ENCODE measurements at regions not wholly inside any gene's neighbourhood (a gene's known extent, or its start where the extent isn't known, plus 50 kb on each side); places are given as distances from the start of the nearest gene placed in this dataset.

DNA sequence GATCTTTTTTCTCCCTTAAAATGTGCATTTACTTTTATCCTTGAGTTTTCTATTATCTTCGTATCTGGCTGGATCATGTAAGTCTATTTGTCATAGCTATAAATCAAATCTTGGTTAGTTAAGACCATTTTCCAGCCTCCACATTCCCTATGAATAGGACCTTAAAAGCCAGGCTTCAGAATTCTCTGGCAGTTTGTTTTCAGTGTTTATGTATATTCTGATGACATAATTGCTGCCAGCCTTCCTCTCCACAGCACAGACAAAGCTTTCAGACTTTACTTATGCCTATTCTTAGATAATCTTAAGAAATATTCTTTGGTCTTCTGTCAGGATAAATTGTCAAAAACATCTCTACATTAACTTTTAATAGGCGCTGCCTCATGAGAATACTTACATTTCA, 870.8 kb upstream of the SPRY2 start:
- Histone ChIP-seq H3K36me3 (ENCODE audit: control insufficient read depth in 4 of 4, insufficient read depth in 3 of 4, low read depth in 1 of 4, low read length in 3 of 4) (no peaks in the 10 kb centered on the region), H3K9ac (ENCODE audit: low read depth in 1 of 2, low read length in 2 of 2) (no peak overlapping the region), H3K27ac (ENCODE audit: low read depth in 1 of 2, low read length in 2 of 2) (no peak overlapping the region), H3K9me3 (ENCODE audit: control insufficient read depth in 4 of 4, low read length in 3 of 4) (no peaks in the 10 kb centered on the region), H3K4me1 (ENCODE audit: control insufficient read depth in 4 of 4, insufficient read depth in 4 of 4, low read length in 3 of 4) (no peaks in the 10 kb centered on the region), H3K27me3 (ENCODE audit: control insufficient read depth in 4 of 4, insufficient read depth in 4 of 4, low read length in 3 of 4) (no peaks in the 10 kb centered on the region), H3K4me3 (ENCODE audit: low read depth in 1 of 3, low read length in 3 of 3) (no peak overlapping the region)
- no peak for TF ChIP-seq HNF4G (IDR thresholded peaks at IDR 0.05)
- TF ChIP-seq, protein P1, sequence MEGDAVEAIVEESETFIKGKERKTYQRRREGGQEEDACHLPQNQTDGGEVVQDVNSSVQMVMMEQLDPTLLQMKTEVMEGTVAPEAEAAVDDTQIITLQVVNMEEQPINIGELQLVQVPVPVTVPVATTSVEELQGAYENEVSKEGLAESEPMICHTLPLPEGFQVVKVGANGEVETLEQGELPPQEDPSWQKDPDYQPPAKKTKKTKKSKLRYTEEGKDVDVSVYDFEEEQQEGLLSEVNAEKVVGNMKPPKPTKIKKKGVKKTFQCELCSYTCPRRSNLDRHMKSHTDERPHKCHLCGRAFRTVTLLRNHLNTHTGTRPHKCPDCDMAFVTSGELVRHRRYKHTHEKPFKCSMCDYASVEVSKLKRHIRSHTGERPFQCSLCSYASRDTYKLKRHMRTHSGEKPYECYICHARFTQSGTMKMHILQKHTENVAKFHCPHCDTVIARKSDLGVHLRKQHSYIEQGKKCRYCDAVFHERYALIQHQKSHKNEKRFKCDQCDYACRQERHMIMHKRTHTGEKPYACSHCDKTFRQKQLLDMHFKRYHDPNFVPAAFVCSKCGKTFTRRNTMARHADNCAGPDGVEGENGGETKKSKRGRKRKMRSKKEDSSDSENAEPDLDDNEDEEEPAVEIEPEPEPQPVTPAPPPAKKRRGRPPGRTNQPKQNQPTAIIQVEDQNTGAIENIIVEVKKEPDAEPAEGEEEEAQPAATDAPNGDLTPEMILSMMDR (IDR thresholded peaks at IDR 0.05; ENCODE audit: low read depth, low read length, missing input control), result no peak
- no peak for TF ChIP-seq SP1 (IDR thresholded peaks at IDR 0.05)
- TF ChIP-seq, protein P2, sequence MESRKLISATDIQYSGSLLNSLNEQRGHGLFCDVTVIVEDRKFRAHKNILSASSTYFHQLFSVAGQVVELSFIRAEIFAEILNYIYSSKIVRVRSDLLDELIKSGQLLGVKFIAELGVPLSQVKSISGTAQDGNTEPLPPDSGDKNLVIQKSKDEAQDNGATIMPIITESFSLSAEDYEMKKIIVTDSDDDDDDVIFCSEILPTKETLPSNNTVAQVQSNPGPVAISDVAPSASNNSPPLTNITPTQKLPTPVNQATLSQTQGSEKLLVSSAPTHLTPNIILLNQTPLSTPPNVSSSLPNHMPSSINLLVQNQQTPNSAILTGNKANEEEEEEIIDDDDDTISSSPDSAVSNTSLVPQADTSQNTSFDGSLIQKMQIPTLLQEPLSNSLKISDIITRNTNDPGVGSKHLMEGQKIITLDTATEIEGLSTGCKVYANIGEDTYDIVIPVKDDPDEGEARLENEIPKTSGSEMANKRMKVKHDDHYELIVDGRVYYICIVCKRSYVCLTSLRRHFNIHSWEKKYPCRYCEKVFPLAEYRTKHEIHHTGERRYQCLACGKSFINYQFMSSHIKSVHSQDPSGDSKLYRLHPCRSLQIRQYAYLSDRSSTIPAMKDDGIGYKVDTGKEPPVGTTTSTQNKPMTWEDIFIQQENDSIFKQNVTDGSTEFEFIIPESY (IDR thresholded peaks at IDR 0.05), result no peak
- no peak for TF ChIP-seq FOXA2 (IDR thresholded peaks at IDR 0.05)
- TF ChIP-seq, protein P3, sequence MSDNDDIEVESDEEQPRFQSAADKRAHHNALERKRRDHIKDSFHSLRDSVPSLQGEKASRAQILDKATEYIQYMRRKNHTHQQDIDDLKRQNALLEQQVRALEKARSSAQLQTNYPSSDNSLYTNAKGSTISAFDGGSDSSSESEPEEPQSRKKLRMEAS (IDR thresholded peaks at IDR 0.05), result no peak
- no peak for TF ChIP-seq TAF1 (conservative IDR thresholded peaks at IDR 0.05)
- TF ChIP-seq GABPA (IDR thresholded peaks at IDR 0.05 in 1 of 2, conservative IDR thresholded peaks at IDR 0.05 in 1 of 2), result no peak
- TF ChIP-seq, protein P4, sequence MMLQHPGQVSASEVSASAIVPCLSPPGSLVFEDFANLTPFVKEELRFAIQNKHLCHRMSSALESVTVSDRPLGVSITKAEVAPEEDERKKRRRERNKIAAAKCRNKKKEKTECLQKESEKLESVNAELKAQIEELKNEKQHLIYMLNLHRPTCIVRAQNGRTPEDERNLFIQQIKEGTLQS (IDR thresholded peaks at IDR 0.05), result no peak
- TF ChIP-seq HNF4A (conservative IDR thresholded peaks at IDR 0.05), result no peak
- TF ChIP-seq, protein P5, sequence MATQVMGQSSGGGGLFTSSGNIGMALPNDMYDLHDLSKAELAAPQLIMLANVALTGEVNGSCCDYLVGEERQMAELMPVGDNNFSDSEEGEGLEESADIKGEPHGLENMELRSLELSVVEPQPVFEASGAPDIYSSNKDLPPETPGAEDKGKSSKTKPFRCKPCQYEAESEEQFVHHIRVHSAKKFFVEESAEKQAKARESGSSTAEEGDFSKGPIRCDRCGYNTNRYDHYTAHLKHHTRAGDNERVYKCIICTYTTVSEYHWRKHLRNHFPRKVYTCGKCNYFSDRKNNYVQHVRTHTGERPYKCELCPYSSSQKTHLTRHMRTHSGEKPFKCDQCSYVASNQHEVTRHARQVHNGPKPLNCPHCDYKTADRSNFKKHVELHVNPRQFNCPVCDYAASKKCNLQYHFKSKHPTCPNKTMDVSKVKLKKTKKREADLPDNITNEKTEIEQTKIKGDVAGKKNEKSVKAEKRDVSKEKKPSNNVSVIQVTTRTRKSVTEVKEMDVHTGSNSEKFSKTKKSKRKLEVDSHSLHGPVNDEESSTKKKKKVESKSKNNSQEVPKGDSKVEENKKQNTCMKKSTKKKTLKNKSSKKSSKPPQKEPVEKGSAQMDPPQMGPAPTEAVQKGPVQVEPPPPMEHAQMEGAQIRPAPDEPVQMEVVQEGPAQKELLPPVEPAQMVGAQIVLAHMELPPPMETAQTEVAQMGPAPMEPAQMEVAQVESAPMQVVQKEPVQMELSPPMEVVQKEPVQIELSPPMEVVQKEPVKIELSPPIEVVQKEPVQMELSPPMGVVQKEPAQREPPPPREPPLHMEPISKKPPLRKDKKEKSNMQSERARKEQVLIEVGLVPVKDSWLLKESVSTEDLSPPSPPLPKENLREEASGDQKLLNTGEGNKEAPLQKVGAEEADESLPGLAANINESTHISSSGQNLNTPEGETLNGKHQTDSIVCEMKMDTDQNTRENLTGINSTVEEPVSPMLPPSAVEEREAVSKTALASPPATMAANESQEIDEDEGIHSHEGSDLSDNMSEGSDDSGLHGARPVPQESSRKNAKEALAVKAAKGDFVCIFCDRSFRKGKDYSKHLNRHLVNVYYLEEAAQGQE (IDR thresholded peaks at IDR 0.05), result no peak
- TF ChIP-seq JUND (IDR thresholded peaks at IDR 0.05), result no peak
- no peak for TF ChIP-seq FOXA1 (IDR thresholded peaks at IDR 0.05)
- TF ChIP-seq RAD21 (IDR thresholded peaks at IDR 0.05), result no peak
- TF ChIP-seq EGR1 (IDR thresholded peaks at IDR 0.05; ENCODE audit: low read depth in 2 of 2), result no peak
- no peak for TF ChIP-seq RXRA (IDR thresholded peaks at IDR 0.05)
- no peak for DNase-seq (ENCODE audit: low spot score)
- WGBS, result 82% methylated on average over 2 of the region's 2 CpGs

DNA sequence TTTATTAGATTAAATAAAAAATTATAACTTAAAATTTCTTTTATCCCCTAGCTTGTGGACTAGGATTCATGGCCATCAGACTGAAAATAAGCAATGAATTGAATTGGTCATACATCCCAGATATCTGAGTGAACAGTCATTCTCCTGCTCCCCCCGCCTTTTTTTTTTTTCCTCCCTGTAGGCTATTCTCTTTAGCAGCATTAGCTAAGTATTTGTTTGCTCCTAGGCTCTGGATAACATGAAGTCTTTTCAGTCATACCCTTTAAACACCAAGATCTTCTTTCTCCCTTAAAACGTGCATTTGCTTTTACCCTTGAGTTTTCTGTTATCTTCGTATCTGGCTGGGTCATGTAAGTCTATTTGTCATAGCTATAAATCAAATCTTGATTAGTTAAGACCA, 866.7 kb upstream of the SPRY2 start:
- 54% methylated on average over 3 of the region's 3 CpGs for WGBS
- Histone ChIP-seq H3K4me1 (ENCODE audit: control insufficient read depth in 4 of 4, insufficient read depth in 4 of 4, low read length in 3 of 4) (no peaks in the 10 kb centered on the region), H3K9me3 (ENCODE audit: control insufficient read depth in 4 of 4, low read length in 3 of 4) (no peaks in the 10 kb centered on the region), H3K27me3 (ENCODE audit: control insufficient read depth in 4 of 4, insufficient read depth in 4 of 4, low read length in 3 of 4) (no peaks in the 10 kb centered on the region), H3K4me3 (ENCODE audit: low read depth in 1 of 3, low read length in 3 of 3) (no peak overlapping the region), H3K36me3 (ENCODE audit: control insufficient read depth in 4 of 4, insufficient read depth in 3 of 4, low read depth in 1 of 4, low read length in 3 of 4) (no peaks in the 10 kb centered on the region), H3K27ac (ENCODE audit: low read depth in 1 of 2, low read length in 2 of 2) (no peak overlapping the region), H3K9ac (ENCODE audit: low read depth in 1 of 2, low read length in 2 of 2) (no peak overlapping the region)
- no peak for DNase-seq (ENCODE audit: low spot score)
- TF ChIP-seq RAD21 (IDR thresholded peaks at IDR 0.05) (no peak), EGR1 (IDR thresholded peaks at IDR 0.05; ENCODE audit: low read depth in 2 of 2) (no peak), HNF4A (conservative IDR thresholded peaks at IDR 0.05) (no peak), FOXA1 (IDR thresholded peaks at IDR 0.05) (no peak), YY1 (IDR thresholded peaks at IDR 0.05) (no peak), FOXA2 (IDR thresholded peaks at IDR 0.05) (no peak), JUND (IDR thresholded peaks at IDR 0.05) (no peak), HNF4G (IDR thresholded peaks at IDR 0.05) (no peak), RXRA (IDR thresholded peaks at IDR 0.05) (no peak), GABPA (IDR thresholded peaks at IDR 0.05 in 1 of 2, conservative IDR thresholded peaks at IDR 0.05 in 1 of 2) (no peak)
- TF ChIP-seq, protein P3 (IDR thresholded peaks at IDR 0.05), result no peak
- TF ChIP-seq, protein P2 (IDR thresholded peaks at IDR 0.05), result no peak
- TF ChIP-seq, protein P4 (IDR thresholded peaks at IDR 0.05), result no peak
- TF ChIP-seq, protein P1 (IDR thresholded peaks at IDR 0.05; ENCODE audit: low read depth, low read length, missing input control), result no peak
